GM12874 (cell line): ENCODE measurements at regions not wholly inside any gene's neighbourhood (a gene's known extent, or its start where the extent isn't known, plus 50 kb on each side); places are given as distances from the start of the nearest gene placed in this dataset.

Experiments
- CTCF ChIP-seq: IDR thresholded peaks from 2 replicates; pipeline ENCODE4 v1.5.1; 2011; ENCODE audit warnings: low read depth, mild to moderate bottlenecking, control low read depth, low read length, moderate library complexity; ENCODE audit not compliant: insufficient read depth

- TF ChIP-seq CTCF: no peak
These were observed 347.8 kb downstream of the ZNF536 start for GRCh38 chr19:30719999-30720345.

DNA sequence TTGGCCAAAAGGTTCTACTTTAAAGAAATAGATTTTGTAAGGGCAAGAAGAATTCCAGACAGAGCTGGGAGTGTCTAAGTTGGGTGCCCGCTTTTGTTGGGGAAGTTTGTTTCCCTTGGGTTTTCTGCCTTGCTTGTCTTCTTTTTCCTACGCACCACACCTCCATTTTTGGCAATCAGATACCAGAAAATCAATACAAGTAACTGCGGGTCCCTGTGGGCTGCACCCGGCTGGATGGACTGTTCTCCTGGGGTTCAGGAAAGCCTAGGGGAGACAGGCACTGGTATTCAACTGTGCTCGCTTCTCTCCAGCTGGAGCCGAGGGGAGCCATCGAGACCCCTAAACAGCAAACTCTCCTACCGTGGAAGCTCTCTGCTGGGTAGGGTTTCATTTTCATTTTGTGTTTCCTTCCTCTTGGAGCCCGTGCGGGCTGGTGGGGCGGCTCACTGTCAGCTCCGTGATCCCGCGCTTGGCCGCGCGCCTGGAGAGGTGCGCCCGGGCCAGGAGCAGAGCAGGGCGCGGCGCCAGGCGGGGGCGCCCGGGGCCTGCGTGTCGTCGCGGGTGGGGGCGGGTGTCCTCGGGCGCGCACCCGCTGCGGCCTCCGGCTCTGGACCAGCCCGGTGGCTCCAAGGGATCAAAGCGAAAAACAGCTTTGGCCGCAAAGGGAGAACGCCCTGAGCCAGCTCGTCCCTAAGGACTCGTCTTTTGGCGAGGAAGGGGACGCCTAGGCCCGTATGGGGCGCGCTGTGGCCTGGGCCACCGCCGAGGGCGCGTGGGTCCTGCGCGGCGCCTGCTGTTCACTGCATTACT is 347.2 kb downstream of the ZNF536 start:
- no peak for TF ChIP-seq CTCF

- no peak for TF ChIP-seq CTCF
These were observed 346.5 kb downstream of the ZNF536 start for GRCh38 chr19:30718707-30719106.

DNA sequence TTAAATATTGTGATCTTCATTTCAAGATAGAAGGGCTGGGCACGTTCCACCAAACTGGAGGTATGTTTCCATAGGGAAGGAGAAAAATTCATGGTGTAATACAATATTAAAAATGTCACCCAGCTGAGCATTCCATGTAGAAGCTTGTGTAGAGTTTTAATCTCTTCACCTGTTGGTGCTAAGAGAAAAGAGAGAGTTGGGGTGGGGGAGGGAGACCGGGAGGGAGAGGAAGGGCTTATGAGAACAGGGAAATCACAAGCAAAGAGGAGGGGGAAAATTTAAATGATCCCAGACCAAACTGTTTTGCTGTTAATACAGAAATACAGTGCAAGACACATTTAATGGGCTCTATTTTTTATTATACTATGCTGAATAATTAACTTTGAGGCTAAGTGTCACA is 345.8 kb downstream of the ZNF536 start:
- TF ChIP-seq CTCF: no peak

GRCh38 chr19:30717381-30717780 is 345.2 kb downstream of the ZNF536 start:
- no peak for TF ChIP-seq CTCF

- no peak for TF ChIP-seq CTCF
These were observed 340.5 kb downstream of the ZNF536 start for GRCh38 chr19:30712431-30713337.

GRCh38 chr19:30711826-30712225 is 339.6 kb downstream of the ZNF536 start:
- TF ChIP-seq CTCF: no peak
